NCI-H2029 treated with DMSO at 0.1 percent for 48 hours (cell line): ENCODE measurements at regions not wholly inside any gene's neighbourhood (a gene's known extent, or its start where the extent isn't known, plus 50 kb on each side); places are given as distances from the start of the nearest gene placed in this dataset.
"Not testable (repeated sequence)": the region's sequence is repeated elsewhere in the genome, so short reads cannot be mapped to it uniquely, and the experiment has no call there.

Experiments used
- DNase-seq: peaks from one replicate; lab custom pipeline; 2025; lab: John Stamatoyannopoulos, UW

- no peak for DNase-seq
These were observed 1046.8 kb downstream of the SLITRK5 start for GRCh38 chr13:88717946-88718345.

- no peak for DNase-seq
These were observed 1047.6 kb downstream of the SLITRK5 start for GRCh38 chr13:88718781-88719180.

GRCh38 chr13:88726075-88726474, 1054.9 kb downstream of the SLITRK5 start:
- no peak for DNase-seq

- not testable (repeated sequence) for DNase-seq
These were observed 1056.1 kb downstream of the SLITRK5 start for GRCh38 chr13:88727236-88727635.

- no peak for DNase-seq
These were observed 1058.4 kb downstream of the SLITRK5 start for GRCh38 chr13:88729605-88730004.

- no peak for DNase-seq
These were observed 1064.9 kb downstream of the SLITRK5 start for GRCh38 chr13:88736026-88736425.

GRCh38 chr13:88739195-88739594, 1068.0 kb downstream of the SLITRK5 start:
- no peak for DNase-seq

GRCh38 chr13:88744289-88744688, 1073.1 kb downstream of the SLITRK5 start:
- no peak for DNase-seq

GRCh38 chr13:88745011-88745410, 1073.8 kb downstream of the SLITRK5 start:
- no peak for DNase-seq

GRCh38 chr13:88752041-88752440, 1080.9 kb downstream of the SLITRK5 start:
- DNase-seq = no peak

- DNase-seq = no peak
These were observed 1083.0 kb downstream of the SLITRK5 start for GRCh38 chr13:88754141-88754540.

GRCh38 chr13:88761145-88761544, 1090.0 kb downstream of the SLITRK5 start:
- DNase-seq = no peak

GRCh38 chr13:88764103-88764502, 1092.9 kb downstream of the SLITRK5 start:
- DNase-seq = no peak

- DNase-seq = no peak
These were observed 1129.3 kb downstream of the SLITRK5 start for GRCh38 chr13:88800505-88800904.

GRCh38 chr13:88801361-88801760, 1130.2 kb downstream of the SLITRK5 start:
- DNase-seq = no peak

GRCh38 chr13:88802886-88803285, 1131.7 kb downstream of the SLITRK5 start:
- DNase-seq = no peak

GRCh38 chr13:88806438-88806837, 1135.3 kb downstream of the SLITRK5 start:
- DNase-seq = no peak

GRCh38 chr13:88817560-88817959, 1146.4 kb downstream of the SLITRK5 start:
- DNase-seq = no peak

- no peak for DNase-seq
These were observed 1151.9 kb downstream of the SLITRK5 start for GRCh38 chr13:88823114-88823513.

GRCh38 chr13:88824218-88824617, 1153.0 kb downstream of the SLITRK5 start:
- no peak for DNase-seq

- DNase-seq = no peak
These were observed 1168.9 kb downstream of the SLITRK5 start for GRCh38 chr13:88840085-88840484.

- DNase-seq = not testable (repeated sequence)
These were observed 1181.1 kb downstream of the SLITRK5 start for GRCh38 chr13:88852293-88852692.

- DNase-seq = no peak
These were observed 1186.1 kb downstream of the SLITRK5 start for GRCh38 chr13:88857256-88857655.

GRCh38 chr13:88862095-88862620, 1191.0 kb downstream of the SLITRK5 start:
- no peak for DNase-seq

- DNase-seq = no peak
These were observed 1191.9 kb downstream of the SLITRK5 start for GRCh38 chr13:88863116-88863515.
